H9 (cell line): ENCODE measurements at regions not wholly inside any gene's neighbourhood (a gene's known extent, or its start where the extent isn't known, plus 50 kb on each side); places are given as distances from the start of the nearest gene placed in this dataset.

ENCODE experiments used
- DNase-seq: peaks from one replicate; pipeline ENCODE4 v3.0.0-alpha.2; 2017
- H2AFZ ChIP-seq: one replicate; pipeline ENCODE4 v1.6.1; 2013; ENCODE audit warnings: mild to moderate bottlenecking, low read length, control low read depth, moderate library complexity
- H2AK5ac ChIP-seq: 2 replicates; pipeline ENCODE4 v1.6.1; 2013; ENCODE audit warnings: low read length, control low read depth, mixed read lengths; ENCODE audit not compliant: insufficient read length
- H2BK120ac ChIP-seq: one replicate; pipeline ENCODE4 v1.6.1; 2013; ENCODE audit warnings: low read depth, mild to moderate bottlenecking, low read length, control low read depth, inconsistent platforms; ENCODE audit not compliant: poor library complexity, severe bottlenecking
- H2BK12ac ChIP-seq: 2 replicates; pipeline ENCODE4 v1.6.1; 2013; ENCODE audit warnings: low read length, control low read depth, mixed read lengths, low read depth; ENCODE audit not compliant: insufficient read length
- H2BK15ac ChIP-seq: 2 replicates; pipeline ENCODE4 v1.6.1; 2013; ENCODE audit warnings: low read depth, low read length, control low read depth
- H2BK20ac ChIP-seq: one replicate; pipeline ENCODE4 v1.6.1; 2013; ENCODE audit warnings: low read depth, mild to moderate bottlenecking, low read length, control low read depth, inconsistent platforms; ENCODE audit not compliant: poor library complexity, severe bottlenecking
- H2BK5ac ChIP-seq: 2 replicates; pipeline ENCODE4 v1.6.1; 2013; ENCODE audit warnings: low read length, control low read depth, mixed read lengths; ENCODE audit not compliant: insufficient read length
- H3K14ac ChIP-seq: 2 replicates; pipeline ENCODE4 v1.6.1; 2013; ENCODE audit warnings: low read length, control low read depth; ENCODE audit not compliant: insufficient read depth
- H3K18ac ChIP-seq: 2 replicates; pipeline ENCODE4 v1.6.1; 2013; ENCODE audit warnings: low read depth, mild to moderate bottlenecking, mixed read lengths, low read length, control low read depth; ENCODE audit not compliant: insufficient read length
- H3K23ac ChIP-seq: 2 replicates; pipeline ENCODE4 v1.6.1; 2013; ENCODE audit warnings: low read length, control low read depth, mixed read lengths, low read depth; ENCODE audit not compliant: insufficient read length
- H3K23me2 ChIP-seq: 2 replicates; pipeline ENCODE4 v1.6.1; 2013; ENCODE audit warnings: low read depth, mild to moderate bottlenecking, mixed read lengths, low read length, control low read depth; ENCODE audit not compliant: insufficient read length, poor library complexity, severe bottlenecking
- H3K27ac ChIP-seq: 2 replicates; pipeline ENCODE4 v1.5.1; 2013; ENCODE audit warnings: low read length, control low read depth, mixed read lengths, low read depth; ENCODE audit not compliant: insufficient read length
- H3K27me3 ChIP-seq: 2 replicates; pipeline ENCODE4 v1.6.1; 2013; ENCODE audit warnings: low read length, control low read depth, inconsistent platforms; ENCODE audit not compliant: insufficient read depth
- H3K4ac ChIP-seq: 2 replicates; pipeline ENCODE4 v1.6.1; 2013; ENCODE audit warnings: low read depth, mild to moderate bottlenecking, control low read depth, inconsistent platforms, low read length, moderate library complexity
- H3K4me1 ChIP-seq: 2 replicates; pipeline ENCODE4 v1.6.1; 2013; ENCODE audit warnings: low read length, control low read depth, inconsistent platforms; ENCODE audit not compliant: insufficient read depth
- H3K4me2 ChIP-seq: 2 replicates; pipeline ENCODE4 v1.6.1; 2013; ENCODE audit warnings: low read length, control low read depth, mixed read lengths; ENCODE audit not compliant: insufficient read length, insufficient read depth
- H3K56ac ChIP-seq: 2 replicates; pipeline ENCODE4 v1.6.1; 2013; ENCODE audit warnings: low read depth, mild to moderate bottlenecking, mixed read lengths, low read length, control low read depth; ENCODE audit not compliant: insufficient read length
- H3K79me1 ChIP-seq: 2 replicates; pipeline ENCODE4 v1.6.1; 2013; ENCODE audit warnings: low read depth, mild to moderate bottlenecking, moderate library complexity, low read length, control low read depth, inconsistent platforms; ENCODE audit not compliant: insufficient read depth, poor library complexity, severe bottlenecking
- H3K79me2 ChIP-seq: 2 replicates; pipeline ENCODE4 v1.6.1; 2013; ENCODE audit warnings: low read length, control low read depth, inconsistent platforms; ENCODE audit not compliant: insufficient read depth
- H3K9ac ChIP-seq: 2 replicates; pipeline ENCODE4 v1.6.1; 2013; ENCODE audit warnings: low read length, control low read depth, mixed read lengths; ENCODE audit not compliant: insufficient read length; ENCODE audit errors: extremely low read depth
- H3K9me3 ChIP-seq: one replicate; pipeline ENCODE4 v1.6.1; 2013; ENCODE audit warnings: low read depth, low read length, inconsistent platforms; ENCODE audit not compliant: control insufficient read depth
- H3T11ph ChIP-seq: one replicate; pipeline ENCODE4 v1.6.1; 2013; ENCODE audit warnings: mild to moderate bottlenecking, low read length, control low read depth, inconsistent platforms
- H4K20me1 ChIP-seq: one replicate; pipeline ENCODE4 v1.6.1; 2013; ENCODE audit not compliant: control insufficient read depth, insufficient read length, insufficient read depth
- H4K5ac ChIP-seq: 2 replicates; pipeline ENCODE4 v1.6.1; 2013; ENCODE audit warnings: low read depth, mild to moderate bottlenecking, mixed read lengths, low read length, control low read depth; ENCODE audit not compliant: insufficient read length
- H4K8ac ChIP-seq: replicated peaks from 2 replicates; pipeline ENCODE4 v1.6.1; 2013; ENCODE audit warnings: low read length, control low read depth, mixed read lengths, low read depth; ENCODE audit not compliant: insufficient read length
- H4K91ac ChIP-seq: 2 replicates; pipeline ENCODE4 v1.6.1; 2013; ENCODE audit warnings: low read depth, mild to moderate bottlenecking, moderate library complexity, mixed read lengths, low read length, control low read depth; ENCODE audit not compliant: insufficient read length
- H3K27ac Mint-ChIP-seq, 3 experiments: 2 replicates in 2 of 3; 3 replicates in 1 of 3; pipeline ENCODE4 v1.8.0; 2020 to 2021; ENCODE audit warnings: mixed read lengths in 3 of 3, mild to moderate bottlenecking in 1 of 3, moderate library complexity in 1 of 3
- H3K27me3 Mint-ChIP-seq: 2 replicates; pipeline ENCODE4 v1.8.0; 2021; ENCODE audit warnings: low read depth, mild to moderate bottlenecking, moderate library complexity, mixed read lengths
- H3K36me3 Mint-ChIP-seq, 3 experiments: 2 replicates in 2 of 3; 3 replicates in 1 of 3; pipeline ENCODE4 v1.8.0; 2020 to 2021; ENCODE audit warnings: low read depth in 3 of 3, mixed read lengths in 3 of 3; ENCODE audit not compliant: insufficient read depth in 1 of 3
- H3K4me1 Mint-ChIP-seq, 2 experiments: 2 replicates each; pipeline ENCODE4 v1.8.0; 2020; ENCODE audit warnings: mixed read lengths in 2 of 2
- H3K4me3 Mint-ChIP-seq, 2 experiments: 2 replicates in 1 of 2; 3 replicates in 1 of 2; pipeline ENCODE4 v1.8.0; 2020 to 2021; ENCODE audit warnings: mild to moderate bottlenecking in 2 of 2, mixed read lengths in 2 of 2, moderate library complexity in 1 of 2
- H3K9me3 Mint-ChIP-seq, 2 experiments: 2 replicates in 1 of 2; 3 replicates in 1 of 2; pipeline ENCODE4 v1.8.0; 2020; ENCODE audit warnings: mild to moderate bottlenecking in 2 of 2, mixed read lengths in 2 of 2, moderate library complexity in 1 of 2
- CTCF ChIP-seq: fragments of 200-600 bp; sonication (generic); conservative IDR thresholded peaks from 3 replicates; pipeline ENCODE4 v1.8.0; 2021; ENCODE audit warnings: antibody characterized with exemption, mild to moderate bottlenecking
- WGBS: extraction: QIAGEN DNeasy Blood & Tissue Kit; methylation state at CpG from one replicate; pipeline ENCODE4 v1.1.7; 2013; ENCODE audit warnings: missing lambda C conversion rate, low lambda C conversion rate, mixed read lengths; ENCODE audit not compliant: insufficient read length; ENCODE audit errors: extremely low coverage; 5-methylcytosine and 5-hydroxymethylcytosine counted together

- no peak overlapping the region for H3K23ac ChIP-seq
- no peak overlapping the region for H2BK120ac ChIP-seq
- no peaks in the 10 kb centered on the region for H3K23me2 ChIP-seq
- Mint-ChIP-seq H3K27me3 (no peaks in the 10 kb centered on the region), H3K4me1 (peaks cover 0 to 2% of the 10 kb centered on the region in 2 experiments; a peak in 2 of 4 replicates), H3K27ac (no peak overlapping the region), H3K4me3 (no peak overlapping the region), H3K9me3 (peaks cover 5 to 9% of the 10 kb centered on the region in 2 experiments; a peak in 3 of 5 replicates), H3K36me3 (peaks cover 0 to 11% (median 3%) of the 10 kb centered on the region in 3 experiments; a peak in 4 of 7 replicates)
- H2AK5ac ChIP-seq, result no peak overlapping the region
- no peak overlapping the region for H4K5ac ChIP-seq
- no peak overlapping the region for H3K27ac ChIP-seq
- no peaks in the 10 kb centered on the region for H4K20me1 ChIP-seq
- H2AFZ ChIP-seq, result no peak overlapping the region
- no peak for DNase-seq
- no peaks in the 10 kb centered on the region for H3K9me3 ChIP-seq
- H2BK12ac ChIP-seq, result no peak overlapping the region
- no peak overlapping the region for H3K56ac ChIP-seq
- no peak overlapping the region for H3K14ac ChIP-seq
- no peak overlapping the region for H3K4me2 ChIP-seq
- H4K91ac ChIP-seq, result no peak overlapping the region
- H3K79me2 ChIP-seq, result no peaks in the 10 kb centered on the region
- no peak overlapping the region for H3K9ac ChIP-seq
- no peak overlapping the region for H2BK5ac ChIP-seq
- no peaks in the 10 kb centered on the region for H3K27me3 ChIP-seq
- no peak overlapping the region for H2BK15ac ChIP-seq
- no peak overlapping the region for H3T11ph ChIP-seq
- no peak for TF ChIP-seq CTCF
- H3K4me1 ChIP-seq, result no peaks in the 10 kb centered on the region
- H3K18ac ChIP-seq, result no peak overlapping the region
- no peak overlapping the region for H4K8ac ChIP-seq
- H3K4ac ChIP-seq, result no peak overlapping the region
- H2BK20ac ChIP-seq, result no peak overlapping the region
- H3K79me1 ChIP-seq, result no peaks in the 10 kb centered on the region
- WGBS, result no CpG with 5 or more reads among the region's 1 CpG
Measured at GRCh38 chr6:2429032-2429431, 183.6 kb upstream of the GMDS start.
